NCI-H82 treated with DMSO at 0.1 percent for 48 hours (cell line): ENCODE measurements at regions not wholly inside any gene's neighbourhood (a gene's known extent, or its start where the extent isn't known, plus 50 kb on each side); places are given as distances from the start of the nearest gene placed in this dataset.

Experiments
- DNase-seq: peaks from one replicate; lab custom pipeline; 2025; ENCODE audit not compliant: unreplicated experiment; lab: John Stamatoyannopoulos, UW

DNA sequence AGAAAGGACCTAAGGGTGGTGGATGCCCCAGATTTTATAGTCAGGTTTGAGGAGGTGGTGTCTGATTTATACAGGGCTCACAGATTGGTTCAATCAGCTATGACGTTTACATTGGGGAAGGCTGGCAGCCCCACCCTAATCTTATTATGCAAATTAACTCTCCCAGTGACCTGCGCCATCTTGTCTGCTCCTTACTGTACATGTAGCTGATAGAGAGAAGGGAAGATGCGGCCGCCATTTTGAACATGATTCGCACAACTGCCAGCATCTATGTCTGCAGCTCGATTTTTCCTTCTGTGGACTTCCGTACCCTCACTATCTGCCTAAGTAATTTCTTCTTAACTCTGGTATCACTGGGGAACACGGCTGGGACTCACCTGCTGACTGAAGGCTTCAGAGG lies 619.0 kb upstream of the DPP6 start:
- DNase-seq: no peak

DNA sequence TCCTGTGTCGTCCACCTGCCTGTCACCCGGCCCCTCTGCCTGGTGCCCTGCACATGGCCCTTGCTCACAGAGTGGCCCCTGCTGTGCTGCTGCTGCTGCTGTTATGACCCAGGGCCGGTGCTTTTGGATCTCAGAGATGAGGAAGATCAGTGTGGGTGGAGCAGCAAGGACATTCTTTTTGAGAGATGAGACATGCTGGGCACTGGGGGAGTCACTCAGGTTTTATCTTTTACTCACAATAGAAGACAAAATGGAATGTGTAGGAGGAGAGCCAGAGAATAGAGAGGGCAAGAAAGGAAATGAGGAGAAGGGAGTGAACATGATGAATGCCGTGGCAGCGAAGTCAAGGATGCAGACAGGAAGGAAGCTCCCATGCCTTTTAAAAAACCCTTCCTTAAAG lies 611.5 kb upstream of the DPP6 start:
- no peak for DNase-seq

DNA sequence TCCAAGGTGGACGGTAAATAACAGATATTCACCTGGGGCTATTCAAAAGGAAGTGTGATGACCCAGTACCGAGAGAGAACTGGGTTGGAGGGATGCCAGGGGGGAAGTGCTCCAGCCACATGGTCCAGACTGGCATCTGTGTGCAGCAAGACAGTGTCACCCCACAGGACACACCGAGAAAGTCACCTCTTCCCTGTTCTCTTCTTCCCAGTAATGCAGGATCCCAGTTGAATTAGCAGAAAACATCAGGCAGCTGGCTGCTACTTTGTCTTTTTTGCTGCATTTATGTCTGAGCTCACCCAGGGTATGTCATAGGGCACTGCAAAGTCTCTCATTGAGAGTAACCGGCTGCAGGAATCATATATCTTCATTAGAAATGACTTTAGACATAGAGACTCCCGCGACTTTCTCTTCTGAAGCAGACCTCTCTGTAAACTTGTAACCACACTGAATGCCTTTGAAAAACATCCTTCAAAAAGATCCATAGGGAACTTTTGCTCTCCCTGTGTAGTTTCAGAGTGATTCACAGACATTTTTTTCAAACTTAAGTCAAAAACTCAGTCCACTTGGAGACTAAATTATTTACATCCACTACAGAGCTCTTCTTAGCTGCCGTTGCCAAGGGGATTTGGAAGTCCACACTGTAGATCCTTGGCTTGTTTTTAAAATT lies 609.0 kb upstream of the DPP6 start:
- DNase-seq: no peak

DNA sequence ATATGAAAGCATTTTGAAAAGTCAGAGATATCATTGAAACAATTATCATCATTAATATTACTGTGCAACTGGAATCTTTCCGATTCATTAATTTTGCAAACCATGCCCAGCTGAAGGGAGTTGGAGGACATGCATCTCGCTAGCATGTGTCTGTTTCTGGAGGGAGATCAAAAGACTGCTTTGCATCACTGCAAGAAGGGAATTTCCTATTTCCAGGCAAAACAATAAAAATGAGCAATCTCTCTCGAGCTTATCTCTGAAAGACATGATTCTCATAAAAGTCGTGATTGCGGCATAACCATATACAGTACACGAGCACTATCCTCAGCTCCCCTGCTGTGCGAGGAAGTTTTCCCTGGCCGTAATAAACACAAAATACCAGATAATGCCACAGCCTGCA lies 607.6 kb upstream of the DPP6 start:
- DNase-seq: no peak

DNA sequence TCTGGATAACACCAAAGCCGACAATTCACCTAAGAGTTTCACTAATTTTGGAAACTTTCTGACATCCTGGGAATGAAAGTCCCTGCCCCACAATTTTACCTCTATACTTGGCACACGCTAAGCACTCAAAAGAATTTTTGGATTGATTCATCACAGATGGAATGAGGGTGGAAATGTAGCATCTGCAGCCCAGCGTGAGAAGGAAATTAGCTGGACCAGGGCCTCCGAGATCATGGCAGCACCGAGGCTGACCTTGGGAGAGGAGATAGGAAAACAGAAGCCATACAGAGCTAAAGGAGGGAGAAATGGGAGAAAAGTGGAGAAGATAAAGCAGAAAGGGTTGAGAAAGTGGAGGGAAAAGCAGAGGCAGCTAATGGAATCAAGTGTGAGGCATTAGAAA lies 606.6 kb upstream of the DPP6 start:
- DNase-seq: no peak

DNA sequence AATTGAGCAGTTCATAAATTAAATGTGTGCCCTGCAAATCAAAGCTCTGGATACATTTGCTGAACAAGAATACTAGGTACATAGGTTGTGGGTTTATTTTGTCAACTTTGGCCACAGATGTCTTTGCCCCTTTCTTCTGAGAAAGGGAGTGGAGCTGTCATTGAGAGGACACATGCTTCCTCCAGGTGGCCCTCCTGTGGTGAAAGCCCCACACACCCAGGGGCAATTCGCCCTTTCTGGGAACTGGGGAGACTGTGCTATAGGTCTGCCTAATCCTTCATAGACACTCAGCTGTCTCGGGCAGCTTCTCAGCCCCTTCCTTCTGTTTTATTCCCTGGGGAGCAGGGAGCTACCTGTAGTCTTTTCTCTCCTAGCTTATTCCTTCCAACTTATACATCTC lies 605.7 kb upstream of the DPP6 start:
- no peak for DNase-seq

DNA sequence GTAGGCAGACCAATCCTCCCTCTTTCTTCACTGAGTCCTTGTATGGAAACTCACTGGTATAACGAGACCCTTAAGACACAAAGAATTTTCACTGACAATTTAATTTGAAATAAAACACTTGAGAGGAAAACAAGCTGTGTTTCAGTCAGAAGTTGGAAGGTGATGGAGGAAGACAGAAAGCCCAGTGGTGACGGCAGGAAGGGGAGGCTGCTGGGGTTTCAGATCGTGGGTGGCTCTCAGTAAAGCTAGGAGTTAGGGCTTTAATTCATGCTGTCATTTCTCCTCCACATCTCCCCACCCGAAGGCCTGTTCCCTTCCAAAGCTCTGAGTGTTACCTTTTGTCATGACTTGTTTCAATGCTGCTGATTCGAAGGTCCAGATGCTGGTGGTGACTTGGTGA lies 605.2 kb upstream of the DPP6 start:
- DNase-seq: no peak

DNA sequence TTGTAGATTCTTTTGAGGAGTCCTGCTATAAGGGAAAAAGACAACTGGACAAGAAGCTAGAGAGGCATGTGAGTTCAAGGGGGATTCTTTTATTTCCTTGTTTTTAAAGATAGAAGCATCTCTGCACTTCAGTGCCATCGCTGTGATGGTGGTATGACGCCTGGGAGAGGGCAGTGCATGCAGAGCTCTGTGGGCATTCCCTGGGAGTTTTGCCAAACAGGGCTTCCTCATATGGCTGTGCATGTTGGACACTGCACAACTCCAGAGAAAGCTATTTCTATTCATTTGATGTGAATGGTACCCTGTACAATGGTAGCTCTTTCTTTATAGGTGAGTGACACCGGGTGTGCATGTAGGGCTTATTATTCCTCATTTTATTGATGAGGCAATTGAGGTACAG lies 599.5 kb upstream of the DPP6 start:
- no peak for DNase-seq

DNA sequence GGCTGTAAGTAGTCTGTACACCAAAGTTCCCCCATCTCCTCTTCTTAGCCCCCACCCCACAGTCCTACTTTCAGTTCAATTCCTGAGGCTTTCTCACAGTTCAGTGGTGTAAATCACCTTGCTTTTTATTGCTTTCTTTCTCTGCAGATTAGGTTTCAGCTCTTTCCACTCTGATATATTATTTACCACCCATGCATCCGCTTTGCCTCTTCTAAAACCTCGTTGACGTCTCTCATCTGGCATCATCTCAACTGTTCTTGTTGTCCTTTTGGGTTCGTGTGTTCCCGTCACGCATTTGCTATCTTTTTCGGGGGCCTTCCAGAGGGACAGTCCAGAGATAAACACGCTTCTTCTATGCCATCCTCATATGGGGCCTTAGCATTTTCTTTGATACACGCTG lies 597.9 kb upstream of the DPP6 start:
- DNase-seq: no peak

DNA sequence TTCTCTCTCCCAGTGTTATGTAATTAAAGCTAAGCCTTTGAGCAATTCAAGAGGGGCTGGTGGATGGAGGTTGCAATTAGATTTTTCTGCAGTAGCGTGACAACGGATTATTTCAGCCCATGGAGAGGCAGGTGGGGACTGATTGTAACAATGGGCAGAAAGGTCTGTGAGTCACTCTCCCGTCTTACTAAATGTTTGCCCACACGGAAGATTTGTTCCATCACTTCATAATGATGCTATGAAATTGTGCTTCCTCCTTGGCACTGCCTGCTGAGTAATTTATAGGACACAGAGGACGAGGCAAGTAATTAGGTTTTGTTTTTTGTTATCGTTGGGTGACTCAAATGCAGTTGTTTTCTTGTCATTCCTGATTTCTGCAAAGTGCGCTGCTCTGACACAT lies 594.5 kb upstream of the DPP6 start:
- DNase-seq: no peak

DNA sequence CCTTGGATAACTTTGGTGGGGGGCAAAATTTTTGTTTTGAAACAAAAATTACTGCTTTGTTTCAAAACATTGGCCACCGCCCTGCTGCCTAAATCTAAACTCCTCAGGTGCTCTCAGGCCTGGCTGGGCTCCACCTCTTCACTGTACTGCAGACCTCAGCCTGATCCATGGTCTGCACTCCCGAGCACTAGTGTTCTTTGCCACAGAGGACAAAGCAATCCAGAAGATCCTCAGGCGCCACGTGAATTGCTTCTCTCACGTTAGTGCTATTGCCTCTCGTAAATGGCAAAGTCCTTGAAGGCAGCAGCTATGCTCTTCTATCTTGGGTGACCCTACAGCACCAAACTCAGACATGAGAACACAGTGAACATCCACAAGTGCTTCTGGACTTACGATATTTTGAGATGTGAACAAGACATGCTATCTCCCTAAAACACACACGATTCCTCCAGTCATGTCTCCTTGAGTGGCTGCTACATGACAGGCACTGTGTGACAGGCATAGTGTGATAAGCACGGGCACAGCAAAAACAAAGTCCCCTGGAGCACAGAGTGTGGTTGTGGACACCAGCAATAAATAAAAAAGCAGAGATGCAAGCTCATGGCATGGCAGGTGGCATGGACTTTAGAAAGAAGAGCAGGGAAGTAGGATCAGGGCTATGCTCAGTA lies 582.1 kb upstream of the DPP6 start:
- DNase-seq: no peak

DNA sequence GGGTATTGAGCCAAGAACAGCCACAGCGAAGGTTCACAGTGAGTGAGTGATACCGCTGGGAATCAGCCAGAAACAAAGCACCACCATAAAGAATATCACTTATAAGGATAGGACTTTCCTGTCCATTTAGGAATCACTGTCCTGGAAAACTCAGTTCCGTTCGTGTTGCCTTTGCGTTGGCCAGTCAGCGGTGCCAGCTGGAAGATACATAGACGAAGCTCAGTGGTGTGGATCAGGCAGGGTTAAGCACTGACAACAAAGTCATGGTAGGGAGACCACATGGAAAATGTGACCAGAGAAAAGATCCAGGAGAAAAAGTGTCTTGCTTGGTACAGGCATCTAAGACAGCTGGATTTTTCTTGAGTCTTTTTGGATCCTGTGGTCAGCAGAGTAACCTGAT lies 579.7 kb upstream of the DPP6 start:
- DNase-seq: no peak

DNA sequence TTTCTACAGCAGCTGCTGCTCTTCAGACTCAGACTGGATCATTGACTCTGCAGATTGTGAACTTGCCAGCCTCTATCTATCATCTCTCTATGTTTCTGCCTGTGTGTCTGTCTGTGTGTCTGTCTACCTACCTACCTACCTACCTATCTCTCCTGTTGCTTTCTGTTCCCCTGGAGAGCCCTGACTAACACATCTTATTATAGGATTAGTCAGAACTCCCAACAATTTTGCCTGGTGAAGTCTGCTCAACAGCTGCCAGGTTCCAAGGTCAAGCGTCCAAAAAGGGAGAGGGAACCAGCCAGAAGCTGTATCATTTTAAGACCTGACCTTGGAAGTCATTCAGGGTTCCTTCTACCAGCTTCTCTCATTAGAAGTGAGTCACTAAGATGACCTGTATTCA lies 579.0 kb upstream of the DPP6 start:
- DNase-seq: no peak

DNA sequence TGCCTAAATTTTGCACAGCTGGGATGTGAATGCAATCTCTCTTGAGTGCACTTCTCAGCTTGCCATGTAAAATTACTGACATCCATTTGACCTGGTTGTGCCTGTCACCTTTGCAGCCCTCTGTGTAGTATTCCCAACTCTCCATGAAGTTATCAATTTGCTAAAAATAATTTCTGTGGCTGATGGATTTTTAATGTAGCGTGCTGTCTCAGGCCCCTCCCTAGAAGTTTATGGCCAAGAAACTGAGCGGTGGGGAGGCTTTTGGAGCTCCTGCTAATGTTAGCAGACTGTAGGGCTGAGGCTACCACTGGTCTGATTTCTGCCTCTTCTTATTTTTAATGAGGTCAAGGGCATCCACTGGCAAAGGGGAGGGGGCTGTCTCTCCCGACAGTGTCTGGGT lies 577.0 kb upstream of the DPP6 start:
- DNase-seq: no peak

DNA sequence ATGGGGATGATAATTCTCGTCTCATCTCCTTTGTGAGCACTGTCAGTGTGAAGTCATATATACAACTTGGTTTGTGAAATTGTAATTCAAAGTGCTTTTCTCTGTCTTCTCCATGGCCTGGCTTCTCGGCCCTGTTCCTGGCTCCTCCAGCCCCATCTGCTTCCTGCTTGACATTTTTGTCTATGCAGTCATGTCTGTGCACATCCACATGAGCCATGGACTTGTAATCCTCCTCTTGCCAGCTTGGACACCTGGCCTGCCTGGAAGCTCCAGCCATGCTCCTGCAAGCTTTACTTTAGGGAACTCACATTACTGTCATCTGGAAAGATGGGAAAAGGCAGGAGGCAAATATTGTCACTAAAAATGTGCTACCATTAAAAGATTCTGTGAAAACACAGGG lies 576.0 kb upstream of the DPP6 start:
- no peak for DNase-seq

DNA sequence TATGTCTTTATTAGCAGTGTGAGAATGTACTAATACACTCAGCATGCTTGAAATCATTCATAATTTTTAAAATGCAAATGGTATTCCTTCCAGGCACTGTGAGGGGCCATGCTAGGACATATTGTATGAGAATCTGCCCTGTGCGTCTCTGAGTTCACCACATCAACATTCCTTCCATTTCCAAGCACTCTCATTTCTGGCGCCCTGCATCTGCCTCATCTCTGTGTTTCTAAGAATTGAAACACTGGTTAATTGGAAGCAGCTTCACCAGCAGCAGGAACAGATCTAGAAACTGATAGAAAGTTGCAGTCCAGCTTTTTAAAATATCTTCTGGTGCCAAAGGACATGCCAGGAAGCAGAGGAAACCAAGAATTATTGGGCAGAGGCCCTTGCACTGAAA lies 555.9 kb upstream of the DPP6 start:
- no peak for DNase-seq

DNA sequence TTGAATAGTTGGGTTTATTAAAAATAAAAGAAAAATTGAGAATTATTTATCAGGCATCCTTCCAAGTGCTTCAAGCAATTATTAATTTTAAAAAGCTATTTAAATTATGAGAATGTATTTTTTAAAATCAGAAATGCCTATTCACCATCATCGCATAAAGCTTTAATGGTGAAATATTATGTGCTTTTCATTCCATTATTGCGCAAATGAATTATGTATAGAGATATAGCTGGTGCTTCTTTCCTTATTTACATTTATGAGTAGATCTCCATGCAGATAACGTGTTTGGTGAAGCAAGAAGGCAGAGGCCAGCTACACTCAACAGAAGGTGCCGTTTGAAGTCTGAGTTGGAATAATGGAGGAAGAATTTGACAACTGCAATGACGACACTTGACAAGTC lies 549.1 kb upstream of the DPP6 start:
- DNase-seq: no peak

DNA sequence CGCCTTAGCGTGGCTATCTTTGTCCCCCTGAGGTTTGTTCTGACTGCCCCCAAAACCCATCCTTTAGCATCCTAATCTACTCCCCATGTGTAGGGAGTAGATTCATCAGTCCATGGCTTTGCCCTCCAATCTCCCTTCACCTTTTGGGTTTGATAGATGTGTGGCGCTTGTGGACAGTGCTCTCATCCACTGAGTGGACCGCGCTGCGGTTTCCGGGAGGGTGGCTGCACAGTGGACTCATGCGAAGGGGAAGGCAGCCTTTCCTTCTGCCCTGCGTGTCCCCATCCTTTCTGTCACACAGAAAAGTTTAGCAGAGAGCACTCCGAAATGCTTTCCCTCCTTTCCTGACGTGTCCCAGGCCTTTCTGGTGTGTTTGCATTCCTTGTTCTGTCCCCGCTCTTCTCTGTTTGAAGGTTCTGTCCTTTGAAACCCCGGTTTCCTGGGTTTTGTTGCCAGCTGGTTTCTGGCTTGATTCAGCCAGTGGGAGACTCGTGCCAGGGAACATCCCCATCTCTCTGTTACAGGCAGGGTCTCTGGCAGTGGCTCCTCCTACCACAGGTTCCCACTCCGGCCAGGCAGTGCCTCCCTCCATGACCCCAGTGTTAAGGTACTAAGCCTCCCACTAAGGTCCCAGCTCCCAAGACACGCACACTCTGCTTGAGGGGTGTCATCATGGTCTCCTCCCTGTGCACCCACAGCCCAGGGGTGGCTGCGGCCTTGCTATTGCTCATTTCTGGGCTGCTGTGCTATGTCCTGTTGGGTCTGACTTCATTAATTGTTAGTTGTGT lies 547.7 kb upstream of the DPP6 start:
- DNase-seq: no peak

DNA sequence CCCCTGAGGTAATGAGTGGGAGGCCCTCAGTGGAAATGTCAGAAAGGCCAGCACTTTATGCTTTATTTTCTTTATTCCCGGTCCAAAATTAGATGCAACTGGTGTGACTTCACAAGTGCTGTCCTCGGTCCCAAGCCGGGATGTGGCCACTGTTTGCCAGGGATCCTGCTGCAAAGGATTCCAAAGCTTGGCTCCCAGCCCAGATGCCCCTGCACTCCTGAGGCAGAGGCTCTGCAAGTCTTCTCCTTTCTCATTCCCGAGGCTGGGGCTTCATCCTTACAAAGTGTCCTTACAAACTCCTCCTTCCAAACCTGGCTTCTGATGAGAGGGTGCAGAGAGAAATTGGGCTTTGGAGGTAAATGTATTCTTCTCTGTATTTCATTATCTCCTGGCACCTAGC lies 544.3 kb upstream of the DPP6 start:
- DNase-seq: no peak

DNA sequence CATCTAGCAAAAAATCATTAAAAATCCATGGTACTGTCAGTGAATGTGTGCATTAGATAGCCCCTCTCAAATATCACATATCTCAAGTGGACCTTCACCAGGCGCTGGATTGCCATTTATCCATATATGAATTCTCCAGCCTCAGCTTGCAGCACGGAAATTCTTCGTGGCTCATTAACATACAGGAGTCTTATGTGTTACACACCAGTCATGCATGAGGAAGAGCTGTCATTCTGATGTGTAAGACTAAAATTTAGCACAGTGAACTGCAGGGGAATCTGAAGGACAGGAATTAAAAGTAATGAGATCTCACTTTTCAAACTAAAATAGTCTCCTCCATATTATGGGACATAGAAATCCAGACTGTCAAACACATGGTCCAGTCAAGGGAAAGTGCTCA lies 542.4 kb upstream of the DPP6 start:
- DNase-seq: no peak

DNA sequence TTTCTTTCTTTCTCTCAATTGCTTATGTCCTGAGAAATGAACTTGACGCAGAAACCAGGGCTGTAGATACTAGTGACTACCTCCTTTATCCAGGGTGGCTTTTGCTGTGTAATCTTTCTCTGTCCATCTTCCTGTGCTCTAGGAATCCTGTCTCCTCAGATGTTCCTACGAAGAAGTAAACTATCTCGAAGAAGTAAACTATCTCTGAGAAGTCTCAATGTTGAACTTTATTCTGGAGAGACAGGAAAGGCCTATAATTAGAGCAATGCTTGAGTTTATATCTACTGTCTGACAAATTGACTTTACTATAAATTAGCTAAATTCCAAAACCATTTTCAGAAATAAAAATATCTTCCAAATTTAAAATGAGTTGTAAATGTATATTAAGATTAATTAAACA lies 541.5 kb upstream of the DPP6 start:
- no peak for DNase-seq

DNA sequence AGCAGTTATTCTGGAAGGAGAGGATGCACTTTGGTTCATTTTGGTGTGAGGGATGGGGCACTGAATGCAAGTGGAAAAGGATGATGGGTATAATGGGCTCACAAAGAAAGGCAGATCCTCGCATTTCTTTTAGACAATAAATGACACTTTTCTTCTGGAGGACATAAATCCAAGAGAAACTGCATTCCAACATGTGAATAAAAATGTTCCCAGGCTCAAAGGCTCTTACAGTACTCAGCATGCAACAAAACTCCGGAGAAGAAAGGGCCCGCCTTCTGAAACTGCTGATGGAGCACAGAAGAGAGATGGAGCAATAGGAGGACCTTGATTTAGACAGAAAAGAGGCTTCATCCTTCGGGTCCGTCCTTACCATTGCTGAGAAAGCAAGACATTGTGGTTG lies 538.2 kb upstream of the DPP6 start:
- no peak for DNase-seq

DNA sequence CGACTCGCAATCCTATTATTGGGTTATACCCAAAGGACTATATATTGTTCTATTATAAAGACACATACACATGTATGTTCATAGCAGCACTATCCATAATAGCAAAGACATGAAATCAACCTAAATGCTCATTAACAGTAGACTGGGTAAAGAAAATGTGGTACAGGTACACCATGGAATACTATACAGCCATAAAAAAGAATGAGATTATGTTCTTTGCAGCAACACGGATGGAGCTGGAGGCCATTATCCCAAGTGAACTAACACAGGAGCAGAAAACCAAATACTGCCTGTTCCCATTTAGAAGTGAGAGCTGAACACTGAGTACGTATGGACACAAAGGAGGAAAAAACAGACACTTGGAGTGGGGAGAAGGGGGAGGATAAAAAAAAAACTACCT lies 536.8 kb upstream of the DPP6 start:
- no peak for DNase-seq
